HEK293 (cell line): ENCODE measurements at regions not wholly inside any gene's neighbourhood (a gene's known extent, or its start where the extent isn't known, plus 50 kb on each side); places are given as distances from the start of the nearest gene placed in this dataset.
A peak's percentile ranks its signal among the peaks of the same experiment; 100 is the strongest.

Source experiments
- EGR2 ChIP-seq: fragments of 450-650 bp; formaldehyde crosslinking; IDR thresholded peaks from 2 replicates; pipeline ENCODE4 v1.5.1; 2016; ENCODE audit warnings: low read depth, missing biosample characterization, missing genetic modification characterization
- HOXD13 ChIP-seq: sonication (generic); formaldehyde crosslinking; IDR thresholded peaks from 2 replicates; pipeline ENCODE4 v1.8.0; 2022; ENCODE audit warnings: missing genetic modification reagents, borderline replicate concordance
- MZF1 ChIP-seq: fragments of 450-650 bp; formaldehyde crosslinking; IDR thresholded peaks from 2 replicates; pipeline ENCODE4 v1.5.1; 2017; ENCODE audit warnings: missing biosample characterization, missing genetic modification characterization, borderline replicate concordance
- OSR2 ChIP-seq: fragments of 450-650 bp; formaldehyde crosslinking; IDR thresholded peaks from 2 replicates; pipeline ENCODE4 v1.5.1; 2016; ENCODE audit warnings: missing biosample characterization, missing genetic modification characterization
- TRIM28 ChIP-seq: IDR thresholded peaks from 2 replicates; pipeline ENCODE4 v1.6.1; 2011; ENCODE audit warnings: low read length, control low read depth, borderline replicate concordance
- ZNF114 ChIP-seq: fragments of 450-650 bp; formaldehyde crosslinking; IDR thresholded peaks from 2 replicates; pipeline ENCODE4 v1.5.0; 2017; ENCODE audit warnings: missing biosample characterization, missing genetic modification characterization
- ZNF121 ChIP-seq: fragments of 450-650 bp; formaldehyde crosslinking; IDR thresholded peaks from 2 replicates; pipeline ENCODE4 v1.5.1; 2016; ENCODE audit warnings: missing biosample characterization, missing genetic modification characterization
- ZNF174 ChIP-seq: fragments of 450-650 bp; formaldehyde crosslinking; IDR thresholded peaks from 2 replicates; pipeline ENCODE4 v1.5.0; 2017; ENCODE audit warnings: missing biosample characterization, mild to moderate bottlenecking, missing genetic modification characterization
- ZNF335 ChIP-seq: fragments of 450-650 bp; formaldehyde crosslinking; conservative IDR thresholded peaks from 2 replicates; pipeline ENCODE4 v1.5.1; 2016; ENCODE audit warnings: missing biosample characterization, missing genetic modification characterization
- ZNF426 ChIP-seq: fragments of 450-650 bp; formaldehyde crosslinking; IDR thresholded peaks from 2 replicates; pipeline ENCODE4 v1.5.1; 2017; ENCODE audit warnings: missing biosample characterization, missing genetic modification characterization, mild to moderate bottlenecking, inconsistent platforms, moderate library complexity
- ZNF521 ChIP-seq: fragments of 450-650 bp; formaldehyde crosslinking; IDR thresholded peaks from 2 replicates; pipeline ENCODE4 v1.5.1; 2017; ENCODE audit warnings: missing biosample characterization, mild to moderate bottlenecking, missing genetic modification characterization
- ZNF555 ChIP-seq: fragments of 450-650 bp; formaldehyde crosslinking; conservative IDR thresholded peaks from 2 replicates; pipeline ENCODE4 v1.5.1; 2017; ENCODE audit warnings: missing biosample characterization, mild to moderate bottlenecking, missing genetic modification characterization, inconsistent platforms
- ZNF670 ChIP-seq: fragments of 450-650 bp; formaldehyde crosslinking; IDR thresholded peaks from 2 replicates; pipeline ENCODE4 v1.5.1; 2016; ENCODE audit warnings: missing biosample characterization, missing genetic modification characterization, low read depth
- ZNF707 ChIP-seq: fragments of 450-650 bp; formaldehyde crosslinking; IDR thresholded peaks from 2 replicates; pipeline ENCODE4 v1.5.1; 2016; ENCODE audit warnings: missing biosample characterization, missing genetic modification characterization
- ZNF76 ChIP-seq: fragments of 450-650 bp; formaldehyde crosslinking; IDR thresholded peaks from 2 replicates; pipeline ENCODE4; 2016; ENCODE audit warnings: low read depth, missing biosample characterization, missing genetic modification characterization, borderline replicate concordance
- ZNF768 ChIP-seq: fragments of 450-650 bp; formaldehyde crosslinking; IDR thresholded peaks from 2 replicates; pipeline ENCODE4 v1.5.1; 2018; ENCODE audit warnings: missing biosample characterization, mild to moderate bottlenecking, missing genetic modification characterization
- TF ChIP-seq, protein P1 (sequence below): fragments of 450-650 bp; formaldehyde crosslinking; IDR thresholded peaks from 2 replicates; pipeline ENCODE4 v1.5.1; 2016; ENCODE audit warnings: missing biosample characterization, missing genetic modification characterization
- TF ChIP-seq, protein P2 (sequence below): fragments of 450-650 bp; formaldehyde crosslinking; conservative IDR thresholded peaks from 2 replicates; pipeline ENCODE4 v1.5.1; 2016; ENCODE audit warnings: low read depth, missing biosample characterization, missing genetic modification characterization
- TF ChIP-seq, protein P3 (sequence below): fragments of 450-650 bp; formaldehyde crosslinking; IDR thresholded peaks from 2 replicates; pipeline ENCODE4 v1.5.1; 2017; ENCODE audit warnings: missing biosample characterization, missing genetic modification characterization
- TF ChIP-seq, protein P4 (sequence below): fragments of 450-650 bp; formaldehyde crosslinking; IDR thresholded peaks from 2 replicates; pipeline ENCODE4 v1.5.1; 2016; ENCODE audit warnings: missing biosample characterization, missing genetic modification characterization, borderline replicate concordance
- TF ChIP-seq, protein P5 (sequence below): fragments of 450-650 bp; formaldehyde crosslinking; IDR thresholded peaks from 2 replicates; pipeline ENCODE4 v1.5.1; 2016; ENCODE audit warnings: missing biosample characterization, missing genetic modification characterization, low read depth

DNA sequence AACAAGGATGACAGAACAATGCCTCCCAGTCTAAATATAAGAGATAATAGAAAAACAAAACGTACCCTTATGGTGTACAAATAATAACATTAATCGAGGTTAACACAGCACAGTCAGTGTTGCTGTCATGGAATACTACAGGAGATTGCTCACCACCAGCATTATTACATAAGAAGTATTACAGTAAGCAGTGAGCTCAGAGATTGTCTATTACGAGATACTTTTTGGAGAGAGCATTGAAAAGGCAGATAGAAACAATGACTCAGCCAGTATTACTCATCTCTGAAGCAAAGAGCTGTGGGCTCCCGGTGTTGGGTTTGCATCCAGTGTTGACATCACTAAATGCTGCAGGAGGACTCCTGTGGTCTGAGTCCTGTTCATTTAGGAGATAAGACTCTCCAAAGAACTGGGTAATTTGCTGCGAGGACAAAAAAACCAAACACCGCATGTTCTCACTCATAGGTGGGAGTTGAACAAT, 191.9 kb upstream of the SEMA6A start (continued):
- TF ChIP-seq, protein P1, sequence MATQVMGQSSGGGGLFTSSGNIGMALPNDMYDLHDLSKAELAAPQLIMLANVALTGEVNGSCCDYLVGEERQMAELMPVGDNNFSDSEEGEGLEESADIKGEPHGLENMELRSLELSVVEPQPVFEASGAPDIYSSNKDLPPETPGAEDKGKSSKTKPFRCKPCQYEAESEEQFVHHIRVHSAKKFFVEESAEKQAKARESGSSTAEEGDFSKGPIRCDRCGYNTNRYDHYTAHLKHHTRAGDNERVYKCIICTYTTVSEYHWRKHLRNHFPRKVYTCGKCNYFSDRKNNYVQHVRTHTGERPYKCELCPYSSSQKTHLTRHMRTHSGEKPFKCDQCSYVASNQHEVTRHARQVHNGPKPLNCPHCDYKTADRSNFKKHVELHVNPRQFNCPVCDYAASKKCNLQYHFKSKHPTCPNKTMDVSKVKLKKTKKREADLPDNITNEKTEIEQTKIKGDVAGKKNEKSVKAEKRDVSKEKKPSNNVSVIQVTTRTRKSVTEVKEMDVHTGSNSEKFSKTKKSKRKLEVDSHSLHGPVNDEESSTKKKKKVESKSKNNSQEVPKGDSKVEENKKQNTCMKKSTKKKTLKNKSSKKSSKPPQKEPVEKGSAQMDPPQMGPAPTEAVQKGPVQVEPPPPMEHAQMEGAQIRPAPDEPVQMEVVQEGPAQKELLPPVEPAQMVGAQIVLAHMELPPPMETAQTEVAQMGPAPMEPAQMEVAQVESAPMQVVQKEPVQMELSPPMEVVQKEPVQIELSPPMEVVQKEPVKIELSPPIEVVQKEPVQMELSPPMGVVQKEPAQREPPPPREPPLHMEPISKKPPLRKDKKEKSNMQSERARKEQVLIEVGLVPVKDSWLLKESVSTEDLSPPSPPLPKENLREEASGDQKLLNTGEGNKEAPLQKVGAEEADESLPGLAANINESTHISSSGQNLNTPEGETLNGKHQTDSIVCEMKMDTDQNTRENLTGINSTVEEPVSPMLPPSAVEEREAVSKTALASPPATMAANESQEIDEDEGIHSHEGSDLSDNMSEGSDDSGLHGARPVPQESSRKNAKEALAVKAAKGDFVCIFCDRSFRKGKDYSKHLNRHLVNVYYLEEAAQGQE (tag by site-specific recombination): no peak
- TF ChIP-seq, protein P2, sequence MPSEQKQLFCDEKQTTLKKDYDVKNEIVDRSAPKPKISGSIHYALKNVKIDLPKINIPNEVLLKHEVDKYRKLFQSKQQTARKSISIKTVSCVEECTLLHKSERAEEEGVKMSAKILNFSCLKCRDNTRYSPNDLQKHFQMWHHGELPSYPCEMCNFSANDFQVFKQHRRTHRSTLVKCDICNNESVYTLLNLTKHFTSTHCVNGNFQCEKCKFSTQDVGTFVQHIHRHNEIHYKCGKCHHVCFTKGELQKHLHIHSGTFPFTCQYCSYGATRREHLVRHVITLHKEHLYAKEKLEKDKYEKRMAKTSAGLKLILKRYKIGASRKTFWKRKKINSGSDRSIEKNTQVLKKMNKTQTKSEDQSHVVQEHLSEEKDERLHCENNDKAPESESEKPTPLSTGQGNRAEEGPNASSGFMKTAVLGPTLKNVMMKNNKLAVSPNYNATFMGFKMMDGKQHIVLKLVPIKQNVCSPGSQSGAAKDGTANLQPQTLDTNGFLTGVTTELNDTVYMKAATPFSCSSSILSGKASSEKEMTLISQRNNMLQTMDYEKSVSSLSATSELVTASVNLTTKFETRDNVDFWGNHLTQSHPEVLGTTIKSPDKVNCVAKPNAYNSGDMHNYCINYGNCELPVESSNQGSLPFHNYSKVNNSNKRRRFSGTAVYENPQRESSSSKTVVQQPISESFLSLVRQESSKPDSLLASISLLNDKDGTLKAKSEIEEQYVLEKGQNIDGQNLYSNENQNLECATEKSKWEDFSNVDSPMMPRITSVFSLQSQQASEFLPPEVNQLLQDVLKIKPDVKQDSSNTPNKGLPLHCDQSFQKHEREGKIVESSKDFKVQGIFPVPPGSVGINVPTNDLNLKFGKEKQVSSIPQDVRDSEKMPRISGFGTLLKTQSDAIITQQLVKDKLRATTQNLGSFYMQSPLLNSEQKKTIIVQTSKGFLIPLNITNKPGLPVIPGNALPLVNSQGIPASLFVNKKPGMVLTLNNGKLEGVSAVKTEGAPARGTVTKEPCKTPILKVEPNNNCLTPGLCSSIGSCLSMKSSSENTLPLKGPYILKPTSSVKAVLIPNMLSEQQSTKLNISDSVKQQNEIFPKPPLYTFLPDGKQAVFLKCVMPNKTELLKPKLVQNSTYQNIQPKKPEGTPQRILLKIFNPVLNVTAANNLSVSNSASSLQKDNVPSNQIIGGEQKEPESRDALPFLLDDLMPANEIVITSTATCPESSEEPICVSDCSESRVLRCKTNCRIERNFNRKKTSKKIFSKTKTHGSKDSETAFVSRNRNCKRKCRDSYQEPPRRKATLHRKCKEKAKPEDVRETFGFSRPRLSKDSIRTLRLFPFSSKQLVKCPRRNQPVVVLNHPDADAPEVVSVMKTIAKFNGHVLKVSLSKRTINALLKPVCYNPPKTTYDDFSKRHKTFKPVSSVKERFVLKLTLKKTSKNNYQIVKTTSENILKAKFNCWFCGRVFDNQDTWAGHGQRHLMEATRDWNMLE (tag by site-specific recombination): peak; percentile 56; the same call in 1 of the 2 replicates
- TF ChIP-seq OSR2 (tag by site-specific recombination) (peak; percentile 89), TRIM28 (peak; percentile 89; the same call in 1 of the 2 replicates), MZF1 (tag by site-specific recombination) (peak; percentile 74), ZNF521 (tag by site-specific recombination) (no peak), ZNF555 (tag by site-specific recombination) (no peak), ZNF707 (tag by site-specific recombination) (no peak), ZNF768 (tag by site-specific recombination) (no peak), ZNF670 (no peak), HOXD13 (CRISPR knock-in tag) (no peak), ZNF121 (no peak), ZNF76 (peak; percentile 31; the same call in 1 of the 2 replicates), ZNF426 (tag by site-specific recombination) (no peak), EGR2 (tag by site-specific recombination) (no peak), ZNF114 (no peak), ZNF335 (tag by site-specific recombination) (peak; percentile 22; the same call in 1 of the 2 replicates), ZNF174 (tag by site-specific recombination) (no peak)
- TF ChIP-seq, protein P3, sequence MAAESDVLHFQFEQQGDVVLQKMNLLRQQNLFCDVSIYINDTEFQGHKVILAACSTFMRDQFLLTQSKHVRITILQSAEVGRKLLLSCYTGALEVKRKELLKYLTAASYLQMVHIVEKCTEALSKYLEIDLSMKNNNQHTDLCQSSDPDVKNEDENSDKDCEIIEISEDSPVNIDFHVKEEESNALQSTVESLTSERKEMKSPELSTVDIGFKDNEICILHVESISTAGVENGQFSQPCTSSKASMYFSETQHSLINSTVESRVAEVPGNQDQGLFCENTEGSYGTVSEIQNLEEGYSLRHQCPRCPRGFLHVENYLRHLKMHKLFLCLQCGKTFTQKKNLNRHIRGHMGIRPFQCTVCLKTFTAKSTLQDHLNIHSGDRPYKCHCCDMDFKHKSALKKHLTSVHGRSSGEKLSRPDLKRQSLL: no peak; the same call in 1 of the 2 replicates
- TF ChIP-seq, protein P4, sequence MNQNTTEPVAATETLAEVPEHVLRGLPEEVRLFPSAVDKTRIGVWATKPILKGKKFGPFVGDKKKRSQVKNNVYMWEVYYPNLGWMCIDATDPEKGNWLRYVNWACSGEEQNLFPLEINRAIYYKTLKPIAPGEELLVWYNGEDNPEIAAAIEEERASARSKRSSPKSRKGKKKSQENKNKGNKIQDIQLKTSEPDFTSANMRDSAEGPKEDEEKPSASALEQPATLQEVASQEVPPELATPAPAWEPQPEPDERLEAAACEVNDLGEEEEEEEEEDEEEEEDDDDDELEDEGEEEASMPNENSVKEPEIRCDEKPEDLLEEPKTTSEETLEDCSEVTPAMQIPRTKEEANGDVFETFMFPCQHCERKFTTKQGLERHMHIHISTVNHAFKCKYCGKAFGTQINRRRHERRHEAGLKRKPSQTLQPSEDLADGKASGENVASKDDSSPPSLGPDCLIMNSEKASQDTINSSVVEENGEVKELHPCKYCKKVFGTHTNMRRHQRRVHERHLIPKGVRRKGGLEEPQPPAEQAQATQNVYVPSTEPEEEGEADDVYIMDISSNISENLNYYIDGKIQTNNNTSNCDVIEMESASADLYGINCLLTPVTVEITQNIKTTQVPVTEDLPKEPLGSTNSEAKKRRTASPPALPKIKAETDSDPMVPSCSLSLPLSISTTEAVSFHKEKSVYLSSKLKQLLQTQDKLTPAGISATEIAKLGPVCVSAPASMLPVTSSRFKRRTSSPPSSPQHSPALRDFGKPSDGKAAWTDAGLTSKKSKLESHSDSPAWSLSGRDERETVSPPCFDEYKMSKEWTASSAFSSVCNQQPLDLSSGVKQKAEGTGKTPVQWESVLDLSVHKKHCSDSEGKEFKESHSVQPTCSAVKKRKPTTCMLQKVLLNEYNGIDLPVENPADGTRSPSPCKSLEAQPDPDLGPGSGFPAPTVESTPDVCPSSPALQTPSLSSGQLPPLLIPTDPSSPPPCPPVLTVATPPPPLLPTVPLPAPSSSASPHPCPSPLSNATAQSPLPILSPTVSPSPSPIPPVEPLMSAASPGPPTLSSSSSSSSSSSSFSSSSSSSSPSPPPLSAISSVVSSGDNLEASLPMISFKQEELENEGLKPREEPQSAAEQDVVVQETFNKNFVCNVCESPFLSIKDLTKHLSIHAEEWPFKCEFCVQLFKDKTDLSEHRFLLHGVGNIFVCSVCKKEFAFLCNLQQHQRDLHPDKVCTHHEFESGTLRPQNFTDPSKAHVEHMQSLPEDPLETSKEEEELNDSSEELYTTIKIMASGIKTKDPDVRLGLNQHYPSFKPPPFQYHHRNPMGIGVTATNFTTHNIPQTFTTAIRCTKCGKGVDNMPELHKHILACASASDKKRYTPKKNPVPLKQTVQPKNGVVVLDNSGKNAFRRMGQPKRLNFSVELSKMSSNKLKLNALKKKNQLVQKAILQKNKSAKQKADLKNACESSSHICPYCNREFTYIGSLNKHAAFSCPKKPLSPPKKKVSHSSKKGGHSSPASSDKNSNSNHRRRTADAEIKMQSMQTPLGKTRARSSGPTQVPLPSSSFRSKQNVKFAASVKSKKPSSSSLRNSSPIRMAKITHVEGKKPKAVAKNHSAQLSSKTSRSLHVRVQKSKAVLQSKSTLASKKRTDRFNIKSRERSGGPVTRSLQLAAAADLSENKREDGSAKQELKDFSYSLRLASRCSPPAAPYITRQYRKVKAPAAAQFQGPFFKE (tag by site-specific recombination): no peak
- TF ChIP-seq, protein P5, sequence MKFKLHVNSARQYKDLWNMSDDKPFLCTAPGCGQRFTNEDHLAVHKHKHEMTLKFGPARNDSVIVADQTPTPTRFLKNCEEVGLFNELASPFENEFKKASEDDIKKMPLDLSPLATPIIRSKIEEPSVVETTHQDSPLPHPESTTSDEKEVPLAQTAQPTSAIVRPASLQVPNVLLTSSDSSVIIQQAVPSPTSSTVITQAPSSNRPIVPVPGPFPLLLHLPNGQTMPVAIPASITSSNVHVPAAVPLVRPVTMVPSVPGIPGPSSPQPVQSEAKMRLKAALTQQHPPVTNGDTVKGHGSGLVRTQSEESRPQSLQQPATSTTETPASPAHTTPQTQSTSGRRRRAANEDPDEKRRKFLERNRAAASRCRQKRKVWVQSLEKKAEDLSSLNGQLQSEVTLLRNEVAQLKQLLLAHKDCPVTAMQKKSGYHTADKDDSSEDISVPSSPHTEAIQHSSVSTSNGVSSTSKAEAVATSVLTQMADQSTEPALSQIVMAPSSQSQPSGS: peak; percentile 94
